Hepatocyte (in vitro differentiated cells): ENCODE measurements at regions not wholly inside any gene's neighbourhood (a gene's known extent, or its start where the extent isn't known, plus 50 kb on each side); places are given as distances from the start of the nearest gene placed in this dataset.

ENCODE experiments used
- EZH2 ChIP-seq: fragments of 200-600 bp; sonication (generic); IDR thresholded peaks from 2 replicates; pipeline ENCODE4 v1.6.1; 2016; ENCODE audit warnings: antibody characterized with exemption, mild to moderate bottlenecking, borderline replicate concordance
- EZH2phosphoT487 ChIP-seq: fragments of 200-600 bp; sonication (generic); IDR thresholded peaks from one replicate; pipeline ENCODE4 v1.6.1; 2018; ENCODE audit warnings: antibody characterized with exemption, mild to moderate bottlenecking, low read depth, moderate library complexity; ENCODE audit not compliant: unreplicated experiment, severe bottlenecking
- TF ChIP-seq, protein P1 (sequence below): fragments of 200-600 bp; sonication (generic); IDR thresholded peaks from 2 replicates; pipeline ENCODE4 v1.5.1; 2016; ENCODE audit warnings: antibody characterized with exemption, mild to moderate bottlenecking; ENCODE audit not compliant: poor library complexity

DNA sequence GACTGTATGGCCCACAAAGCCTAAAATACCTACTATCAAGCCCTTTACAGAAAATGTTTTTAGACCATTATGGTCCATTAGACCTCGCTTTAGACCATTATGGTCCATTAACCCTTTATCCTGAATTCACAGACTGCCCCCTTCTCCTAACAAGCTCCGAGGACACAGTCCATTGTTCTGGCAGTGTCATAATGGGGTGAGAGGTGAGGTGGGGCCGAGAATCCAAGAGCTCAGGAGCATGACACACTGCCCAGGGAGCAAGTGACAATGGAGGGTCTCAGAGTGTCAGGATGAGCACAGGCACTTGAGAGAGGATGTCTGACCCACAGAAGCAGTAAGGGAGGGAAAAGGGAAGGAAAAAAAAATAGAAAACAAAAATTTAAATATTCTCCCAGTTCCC is 212.4 kb upstream of the NT5E start:
- TF ChIP-seq, protein P1, sequence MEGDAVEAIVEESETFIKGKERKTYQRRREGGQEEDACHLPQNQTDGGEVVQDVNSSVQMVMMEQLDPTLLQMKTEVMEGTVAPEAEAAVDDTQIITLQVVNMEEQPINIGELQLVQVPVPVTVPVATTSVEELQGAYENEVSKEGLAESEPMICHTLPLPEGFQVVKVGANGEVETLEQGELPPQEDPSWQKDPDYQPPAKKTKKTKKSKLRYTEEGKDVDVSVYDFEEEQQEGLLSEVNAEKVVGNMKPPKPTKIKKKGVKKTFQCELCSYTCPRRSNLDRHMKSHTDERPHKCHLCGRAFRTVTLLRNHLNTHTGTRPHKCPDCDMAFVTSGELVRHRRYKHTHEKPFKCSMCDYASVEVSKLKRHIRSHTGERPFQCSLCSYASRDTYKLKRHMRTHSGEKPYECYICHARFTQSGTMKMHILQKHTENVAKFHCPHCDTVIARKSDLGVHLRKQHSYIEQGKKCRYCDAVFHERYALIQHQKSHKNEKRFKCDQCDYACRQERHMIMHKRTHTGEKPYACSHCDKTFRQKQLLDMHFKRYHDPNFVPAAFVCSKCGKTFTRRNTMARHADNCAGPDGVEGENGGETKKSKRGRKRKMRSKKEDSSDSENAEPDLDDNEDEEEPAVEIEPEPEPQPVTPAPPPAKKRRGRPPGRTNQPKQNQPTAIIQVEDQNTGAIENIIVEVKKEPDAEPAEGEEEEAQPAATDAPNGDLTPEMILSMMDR = no peak
- TF ChIP-seq EZH2phosphoT487 (no peak), EZH2 (no peak)
